C4-2B (cell line): ENCODE measurements at regions not wholly inside any gene's neighbourhood (a gene's known extent, or its start where the extent isn't known, plus 50 kb on each side); places are given as distances from the start of the nearest gene placed in this dataset.

ENCODE experiments used
- ZFX ChIP-seq: fragments of 450-650 bp; IDR thresholded peaks from 2 replicates; pipeline ENCODE4 v1.6.1; 2017
- TF ChIP-seq, protein P1 (sequence below): fragments of 450-650 bp; conservative IDR thresholded peaks from 2 replicates; pipeline ENCODE4 v1.5.1; 2017; ENCODE audit warnings: mild to moderate bottlenecking

DNA sequence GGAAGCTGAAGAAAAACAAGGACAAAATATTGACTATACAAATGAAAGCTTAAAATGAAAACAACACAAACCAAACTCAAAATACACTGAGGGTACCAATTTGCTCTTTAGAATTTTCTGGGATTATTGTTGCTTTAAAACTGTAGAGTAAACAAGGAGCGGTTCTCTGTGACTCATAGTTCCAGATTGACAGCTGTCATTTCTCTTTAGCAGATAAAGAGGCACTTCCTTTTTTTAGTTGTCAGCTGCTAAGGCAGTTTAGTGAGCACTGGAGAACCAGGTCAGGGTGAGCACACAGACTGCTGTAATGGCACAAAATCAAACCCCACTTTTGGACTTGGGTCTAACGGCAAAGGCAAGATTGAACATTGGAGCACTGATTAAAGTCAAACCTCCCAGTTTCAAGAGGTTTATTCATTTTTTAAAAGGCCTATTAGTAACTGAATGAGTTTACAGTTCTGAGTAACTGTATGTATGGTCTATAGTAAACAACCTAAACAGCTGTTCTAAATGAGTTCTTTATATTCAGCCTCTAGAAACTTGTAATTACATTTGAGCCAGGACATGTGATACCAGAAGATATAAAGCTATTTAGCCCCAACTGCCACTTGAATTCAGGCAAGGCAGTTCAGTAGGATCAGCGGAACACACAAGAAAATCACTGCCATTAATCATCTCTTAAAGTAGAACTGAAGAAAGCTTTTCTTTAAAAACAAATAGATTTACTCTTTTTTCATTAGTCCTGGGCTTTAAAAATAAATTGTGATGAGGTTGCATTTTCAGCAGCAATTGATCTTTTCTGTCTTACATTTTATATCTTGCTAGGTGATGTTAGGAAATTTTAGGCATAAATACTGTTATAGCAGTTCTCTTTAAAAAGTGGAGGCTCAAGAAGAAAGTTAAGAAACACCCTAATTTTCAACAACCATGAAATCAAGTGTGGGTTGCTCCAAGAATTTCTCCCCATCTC lies 71.7 kb upstream of the PRICKLE1 start:
- TF ChIP-seq, protein P1, sequence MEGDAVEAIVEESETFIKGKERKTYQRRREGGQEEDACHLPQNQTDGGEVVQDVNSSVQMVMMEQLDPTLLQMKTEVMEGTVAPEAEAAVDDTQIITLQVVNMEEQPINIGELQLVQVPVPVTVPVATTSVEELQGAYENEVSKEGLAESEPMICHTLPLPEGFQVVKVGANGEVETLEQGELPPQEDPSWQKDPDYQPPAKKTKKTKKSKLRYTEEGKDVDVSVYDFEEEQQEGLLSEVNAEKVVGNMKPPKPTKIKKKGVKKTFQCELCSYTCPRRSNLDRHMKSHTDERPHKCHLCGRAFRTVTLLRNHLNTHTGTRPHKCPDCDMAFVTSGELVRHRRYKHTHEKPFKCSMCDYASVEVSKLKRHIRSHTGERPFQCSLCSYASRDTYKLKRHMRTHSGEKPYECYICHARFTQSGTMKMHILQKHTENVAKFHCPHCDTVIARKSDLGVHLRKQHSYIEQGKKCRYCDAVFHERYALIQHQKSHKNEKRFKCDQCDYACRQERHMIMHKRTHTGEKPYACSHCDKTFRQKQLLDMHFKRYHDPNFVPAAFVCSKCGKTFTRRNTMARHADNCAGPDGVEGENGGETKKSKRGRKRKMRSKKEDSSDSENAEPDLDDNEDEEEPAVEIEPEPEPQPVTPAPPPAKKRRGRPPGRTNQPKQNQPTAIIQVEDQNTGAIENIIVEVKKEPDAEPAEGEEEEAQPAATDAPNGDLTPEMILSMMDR, result no peak
- no peak for TF ChIP-seq ZFX
